ENCODE measurements at regions not wholly inside any gene's neighbourhood (a gene's known extent, or its start where the extent isn't known, plus 50 kb on each side); places are given as distances from the start of the nearest gene placed in this dataset.

- DNase-seq (ENCODE audit: extremely low spot score) = no peak
- ChIA-PET CTCF (interaction anchor here (1.1 kb wide), 1 partner anchor 18 kb away, joined by 3 read pairs; no protein-coding TSS in a partner anchor), POLR2A (no interaction called here)
- TF ChIP-seq L3MBTL2 (conservative IDR thresholded peaks at IDR 0.05) (no peak), HDGF (IDR thresholded peaks at IDR 0.05; ENCODE audit: borderline replicate concordance) (no peak), BHLHE40 (IDR thresholded peaks at IDR 0.05; ENCODE audit: borderline replicate concordance) (no peak), ARNT (IDR thresholded peaks at IDR 0.05) (no peak), ZNF384 (IDR thresholded peaks at IDR 0.05) (no peak), PKNOX1 (IDR thresholded peaks at IDR 0.05) (no peak), FOXK2 (IDR thresholded peaks at IDR 0.05) (no peak), NFRKB (IDR thresholded peaks at IDR 0.05) (no peak), SP1 (IDR thresholded peaks at IDR 0.05) (no peak), ELF4 (IDR thresholded peaks at IDR 0.05) (no peak), CTBP1 (IDR thresholded peaks at IDR 0.05; ENCODE audit: borderline replicate concordance) (no peak), FOXA1 (IDR thresholded peaks at IDR 0.05) (no peak), SUZ12 (IDR thresholded peaks at IDR 0.05) (no peak), LEF1 (IDR thresholded peaks at IDR 0.05; ENCODE audit: borderline replicate concordance) (no peak), TARDBP (IDR thresholded peaks at IDR 0.05) (no peak), FOXM1 (IDR thresholded peaks at IDR 0.05; ENCODE audit: borderline replicate concordance) (no peak)
These were observed 77.9 kb upstream of the LINGO1 start for GRCh38 chr15:77710637-77711036.

- DNase-seq (ENCODE audit: extremely low spot score) = no peak
- ChIA-PET CTCF (interaction anchor here (0.8 to 1.1 kb wide), 2 partner anchors 19 to 75 kb away, joined by 3 read pairs; no protein-coding TSS in a partner anchor), POLR2A (no interaction called here)
- TF ChIP-seq ZNF384 (IDR thresholded peaks at IDR 0.05) (no peak), FOXA1 (IDR thresholded peaks at IDR 0.05) (no peak), ARNT (IDR thresholded peaks at IDR 0.05) (no peak), FOXM1 (IDR thresholded peaks at IDR 0.05; ENCODE audit: borderline replicate concordance) (no peak), SP1 (IDR thresholded peaks at IDR 0.05) (no peak), BHLHE40 (IDR thresholded peaks at IDR 0.05; ENCODE audit: borderline replicate concordance) (no peak), NFRKB (IDR thresholded peaks at IDR 0.05) (no peak), LEF1 (IDR thresholded peaks at IDR 0.05; ENCODE audit: borderline replicate concordance) (no peak), ELF4 (IDR thresholded peaks at IDR 0.05) (no peak), CTBP1 (IDR thresholded peaks at IDR 0.05; ENCODE audit: borderline replicate concordance) (no peak), L3MBTL2 (conservative IDR thresholded peaks at IDR 0.05) (no peak), FOXK2 (IDR thresholded peaks at IDR 0.05) (no peak), PKNOX1 (IDR thresholded peaks at IDR 0.05) (no peak)
These were observed 77.5 kb upstream of the LINGO1 start for GRCh38 chr15:77710206-77710605.

GRCh38 chr15:77709135-77709886 is 76.6 kb upstream of the LINGO1 start:
- POLR2A ChIA-PET = no interaction called here
- CTCF ChIA-PET = interaction anchor here (0.8 kb wide), 1 partner anchor 75 kb away, joined by 3 read pairs; no protein-coding TSS in a partner anchor
- TF ChIP-seq PKNOX1 (IDR thresholded peaks at IDR 0.05) (no peak), ARNT (IDR thresholded peaks at IDR 0.05) (no peak), L3MBTL2 (conservative IDR thresholded peaks at IDR 0.05) (no peak), SUZ12 (IDR thresholded peaks at IDR 0.05) (no peak), LEF1 (IDR thresholded peaks at IDR 0.05; ENCODE audit: borderline replicate concordance) (no peak), BHLHE40 (IDR thresholded peaks at IDR 0.05; ENCODE audit: borderline replicate concordance) (no peak), CTBP1 (IDR thresholded peaks at IDR 0.05; ENCODE audit: borderline replicate concordance) (no peak)
- DNase-seq (ENCODE audit: extremely low spot score) = no peak

GRCh38 chr15:77706482-77707244 is 74.0 kb upstream of the LINGO1 start:
- DNase-seq (ENCODE audit: extremely low spot score) = no peak
- ChIA-PET CTCF (no interaction called here), POLR2A (no interaction called here)
- TF ChIP-seq PKNOX1 (IDR thresholded peaks at IDR 0.05) = no peak
- no peak for TF ChIP-seq NFRKB (IDR thresholded peaks at IDR 0.05)
- no peak for TF ChIP-seq FOXK2 (IDR thresholded peaks at IDR 0.05)
- TF ChIP-seq BHLHE40 (IDR thresholded peaks at IDR 0.05; ENCODE audit: borderline replicate concordance) = no peak
- no peak for TF ChIP-seq L3MBTL2 (conservative IDR thresholded peaks at IDR 0.05)
- TF ChIP-seq ELF4 (IDR thresholded peaks at IDR 0.05) = no peak
- TF ChIP-seq ARNT (IDR thresholded peaks at IDR 0.05) = no peak
- TF ChIP-seq ZNF384 (IDR thresholded peaks at IDR 0.05) = no peak
- TF ChIP-seq HDGF (IDR thresholded peaks at IDR 0.05; ENCODE audit: borderline replicate concordance) = no peak
- TF ChIP-seq TARDBP (IDR thresholded peaks at IDR 0.05) = no peak

Measured in HEK293T (cell line).